LNCAP (cell line): ENCODE measurements at regions not wholly inside any gene's neighbourhood (a gene's known extent, or its start where the extent isn't known, plus 50 kb on each side); places are given as distances from the start of the nearest gene placed in this dataset.

ENCODE experiments used
- CTCF ChIP-seq: fragments of 450-650 bp; IDR thresholded peaks from 2 replicates; pipeline ENCODE4 v1.5.1; 2017; ENCODE audit warnings: mild to moderate bottlenecking

GRCh38 chr3:111473550-111473949 lies 68.4 kb upstream of the CD96 start:
- TF ChIP-seq CTCF = no peak

GRCh38 chr3:111476701-111477100 lies 65.3 kb upstream of the CD96 start:
- TF ChIP-seq CTCF = no peak

GRCh38 chr3:111480091-111480490 lies 61.9 kb upstream of the CD96 start:
- no peak for TF ChIP-seq CTCF

- no peak for TF ChIP-seq CTCF
These were observed 60.4 kb upstream of the CD96 start for GRCh38 chr3:111481551-111481950.

GRCh38 chr3:111482574-111482973 lies 59.4 kb upstream of the CD96 start:
- no peak for TF ChIP-seq CTCF

GRCh38 chr3:111485086-111485485 lies 56.9 kb upstream of the CD96 start:
- no peak for TF ChIP-seq CTCF
